ENCODE measurements at regions not wholly inside any gene's neighbourhood (a gene's known extent, or its start where the extent isn't known, plus 50 kb on each side); places are given as distances from the start of the nearest gene placed in this dataset.

GRCh38 chr13:69595181-69595580 is 512.4 kb upstream of the ATXN8OS start:
- TF ChIP-seq EZH2phosphoT487 (IDR thresholded peaks at IDR 0.05; ENCODE audit: insufficient read depth, low read depth) = no peak
- no peak for TF ChIP-seq EZH2 (IDR thresholded peaks at IDR 0.05; ENCODE audit: insufficient read depth, poor library complexity, severe bottlenecking)

Data from GM23248 (cell line).